Stomach (tissue), 4 donors: ENCODE measurements at regions not wholly inside any gene's neighbourhood (a gene's known extent, or its start where the extent isn't known, plus 50 kb on each side); places are given as distances from the start of the nearest gene placed in this dataset.

Source experiments
- CTCF ChIP-seq, 7 experiments: fragments of 450-650 bp in 4 of 7; fragments of 200-600 bp in 3 of 7; sonication (generic) in 3 of 7; IDR thresholded peaks; one replicate each; pipeline ENCODE4 v1.5.1; 2016 to 2019; ENCODE audit warnings: antibody characterized with exemption in 7 of 7, control low read depth in 2 of 7, mild to moderate bottlenecking in 1 of 7
- POLR2A ChIP-seq, 4 donors: fragments of 450-650 bp; IDR thresholded peaks; one replicate each; pipeline ENCODE4 v1.6.1; 2016; ENCODE audit warnings: antibody characterized with exemption in 4 of 4, control low read depth in 2 of 4, mild to moderate bottlenecking in 1 of 4, moderate library complexity in 1 of 4

DNA sequence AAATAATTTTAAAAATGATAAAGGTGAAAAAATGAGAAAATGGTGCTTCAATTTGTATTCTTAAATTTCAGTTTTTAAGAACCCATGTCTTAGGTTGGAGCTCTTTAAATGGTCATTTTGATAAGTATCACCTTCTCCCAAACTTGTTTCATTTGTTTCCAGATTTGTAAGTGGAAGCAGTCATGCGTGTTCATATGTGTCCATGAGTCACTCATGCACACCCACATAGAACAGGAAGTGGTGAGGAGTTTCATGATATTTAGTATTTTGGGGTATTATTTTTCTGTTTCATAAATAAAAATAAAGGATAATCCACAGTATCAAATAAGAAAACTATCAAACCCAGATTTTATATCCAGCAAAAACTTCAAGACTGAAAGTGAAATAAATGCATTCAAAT, 570.4 kb upstream of the ST8SIA4 start:
- no peak for TF ChIP-seq CTCF (IDR thresholded peaks at IDR 0.05)
- no peak for TF ChIP-seq POLR2A (IDR thresholded peaks at IDR 0.05)
